Neural cell (in vitro differentiated cells): ENCODE measurements at regions not wholly inside any gene's neighbourhood (a gene's known extent, or its start where the extent isn't known, plus 50 kb on each side); places are given as distances from the start of the nearest gene placed in this dataset.

ENCODE experiments used
- H2AFZ ChIP-seq: fragments of 200-600, 300-800 bp; sonication (generic), shearing (Covaris generic); 2 replicates; pipeline ENCODE4 v1.6.0; 2014; ENCODE audit warnings: low read depth, mild to moderate bottlenecking, antibody characterized with exemption, low read length, moderate library complexity
- H3F3A ChIP-seq: fragments of 200-600 bp; shearing (Covaris generic); 2 replicates; pipeline ENCODE4 v1.6.1; 2016; ENCODE audit warnings: mild to moderate bottlenecking, moderate library complexity, mixed read lengths, antibody characterized with exemption, low read length; ENCODE audit not compliant: insufficient read depth, poor library complexity, severe bottlenecking
- H3K27ac ChIP-seq: fragments of 200-600, 300-800 bp; sonication (generic), shearing (Covaris generic); 2 replicates; pipeline ENCODE4 v1.5.1; 2014; ENCODE audit warnings: mild to moderate bottlenecking, low read length, moderate library complexity
- H3K27me3 ChIP-seq: fragments of 300-800, 200-600 bp; sonication (generic), shearing (Covaris generic); 2 replicates; pipeline ENCODE4 v1.6.0; 2014; ENCODE audit warnings: mild to moderate bottlenecking, low read depth, low read length, moderate library complexity; ENCODE audit not compliant: insufficient read depth
- H3K36me3 ChIP-seq: fragments of 300-800, 200-600 bp; sonication (generic), shearing (Covaris generic); 2 replicates; pipeline ENCODE4 v1.5.1; 2014; ENCODE audit warnings: mild to moderate bottlenecking, antibody characterized with exemption, low read length, moderate library complexity; ENCODE audit not compliant: insufficient read depth
- H3K4me2 ChIP-seq: fragments of 300-800, 200-600 bp; sonication (generic), shearing (Covaris generic); 2 replicates; pipeline ENCODE4 v1.6.0; 2014; ENCODE audit warnings: mild to moderate bottlenecking, low read length
- H3K4me3 ChIP-seq: fragments of 300-800, 200-600 bp; sonication (generic), shearing (Covaris generic); 2 replicates; pipeline ENCODE4 v1.5.1; 2014; ENCODE audit warnings: mild to moderate bottlenecking, low read length, moderate library complexity
- H3K79me2 ChIP-seq: fragments of 200-600 bp; shearing (Covaris generic); replicated peaks from 2 replicates; pipeline ENCODE4 v1.6.0; 2014; ENCODE audit warnings: mild to moderate bottlenecking, low read length, moderate library complexity; ENCODE audit not compliant: insufficient read depth
- H3K9ac ChIP-seq: fragments of 300-800, 200-600 bp; sonication (generic), shearing (Covaris generic); 2 replicates; pipeline ENCODE4 v1.6.1; 2016; ENCODE audit warnings: mild to moderate bottlenecking, low read length, mixed read lengths
- H3K9me2 ChIP-seq: fragments of 200-600 bp; shearing (Covaris generic); 2 replicates; pipeline ENCODE4 v1.6.1; 2016; ENCODE audit warnings: mild to moderate bottlenecking, low read length, mixed read lengths; ENCODE audit not compliant: insufficient read depth
- H3K9me3 ChIP-seq: fragments of 200-600, 300-800 bp; sonication (generic), shearing (Covaris generic); 2 replicates; pipeline ENCODE4 v1.6.1; 2016; ENCODE audit warnings: mild to moderate bottlenecking, mixed run types, low read length, moderate library complexity, mixed read lengths
- H4K20me1 ChIP-seq: fragments of 200-600 bp; shearing (Covaris generic); 2 replicates; pipeline ENCODE4 v1.6.1; 2016; ENCODE audit warnings: mild to moderate bottlenecking, mixed run types; ENCODE audit not compliant: insufficient read depth
- CTCF ChIP-seq: fragments of 450-650 bp; IDR thresholded peaks from 2 replicates; pipeline ENCODE4 v1.5.1; 2014; ENCODE audit warnings: antibody characterized with exemption, mild to moderate bottlenecking, moderate library complexity; ENCODE audit not compliant: poor library complexity, severe bottlenecking
- EP300 ChIP-seq: fragments of 450-650 bp; conservative IDR thresholded peaks from 2 replicates; pipeline ENCODE4 v1.6.1; 2014; ENCODE audit warnings: antibody characterized with exemption, mild to moderate bottlenecking, moderate library complexity; ENCODE audit not compliant: poor library complexity, severe bottlenecking
- EZH2 ChIP-seq: fragments of 200-600, 300-800 bp; shearing (Covaris generic), sonication (generic); IDR thresholded peaks from 2 replicates; pipeline ENCODE4 v1.6.1; 2014; ENCODE audit warnings: antibody characterized with exemption, low read length, borderline replicate concordance, mild to moderate bottlenecking; ENCODE audit not compliant: insufficient read depth, poor library complexity, severe bottlenecking
- MXI1 ChIP-seq: fragments of 450-650 bp; conservative IDR thresholded peaks from 2 replicates; pipeline ENCODE4 v1.6.1; 2014; ENCODE audit warnings: antibody characterized with exemption, mild to moderate bottlenecking; ENCODE audit not compliant: poor library complexity, severe bottlenecking
- POLR2AphosphoS5 ChIP-seq: IDR thresholded peaks from 2 replicates; pipeline ENCODE4 v1.6.1; 2012
- RAD21 ChIP-seq: fragments of 450-650 bp; conservative IDR thresholded peaks from 2 replicates; pipeline ENCODE4 v1.6.1; 2014; ENCODE audit warnings: antibody characterized with exemption, mild to moderate bottlenecking, moderate library complexity
- SMC3 ChIP-seq: fragments of 450-650 bp; conservative IDR thresholded peaks from 2 replicates; pipeline ENCODE4 v1.6.1; 2014; ENCODE audit warnings: antibody characterized with exemption, mild to moderate bottlenecking, moderate library complexity; ENCODE audit not compliant: poor library complexity
- TAF1 ChIP-seq: IDR thresholded peaks from 2 replicates; pipeline ENCODE4 v1.6.1; 2012; ENCODE audit warnings: low read depth
- TF ChIP-seq, protein P1 (sequence below): IDR thresholded peaks from 2 replicates; pipeline ENCODE4 v1.6.1; 2012; ENCODE audit warnings: borderline replicate concordance

GRCh38 chr1:217953330-217953729 is 322.2 kb downstream of the SPATA17 start:
- Histone ChIP-seq H3K27ac (no peak overlapping the region), H4K20me1 (no peaks in the 10 kb centered on the region), H3K36me3 (no peaks in the 10 kb centered on the region), H3K9ac (no peak overlapping the region), H3K4me3 (no peak overlapping the region), H3F3A (no peaks in the 10 kb centered on the region), H3K9me3 (no peaks in the 10 kb centered on the region), H2AFZ (no peak overlapping the region), H3K27me3 (no peaks in the 10 kb centered on the region), H3K79me2 (no peaks in the 10 kb centered on the region), H3K9me2 (no peaks in the 10 kb centered on the region), H3K4me2 (no peak overlapping the region)
- no peak for TF ChIP-seq EP300
- no peak for TF ChIP-seq MXI1
- no peak for TF ChIP-seq SMC3
- TF ChIP-seq RAD21, result no peak

DNA sequence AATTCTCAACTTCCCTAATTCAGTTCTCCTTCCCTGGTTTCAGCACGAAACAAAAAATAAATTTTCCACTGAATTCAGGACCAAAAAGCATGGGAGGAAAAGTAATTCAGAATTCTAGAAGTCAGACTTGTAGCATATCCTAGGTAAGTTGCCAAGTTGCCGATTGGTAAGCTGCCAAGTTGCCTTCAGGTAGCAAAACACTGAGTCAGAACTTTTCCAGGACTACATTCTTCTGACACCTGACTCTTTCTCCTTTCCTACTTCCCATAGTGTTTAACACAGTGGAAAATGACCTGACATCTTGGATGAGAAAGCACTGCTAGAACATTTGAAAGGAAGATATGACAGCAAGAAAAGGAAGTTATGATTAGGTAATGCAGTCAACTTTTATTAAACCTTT is 322.8 kb downstream of the SPATA17 start:
- Histone ChIP-seq H3K4me2 (no peak overlapping the region), H3K36me3 (no peaks in the 10 kb centered on the region), H2AFZ (no peak overlapping the region), H3K27me3 (no peaks in the 10 kb centered on the region), H3F3A (no peaks in the 10 kb centered on the region), H3K27ac (no peak overlapping the region), H3K9me2 (no peaks in the 10 kb centered on the region), H3K9me3 (no peaks in the 10 kb centered on the region), H3K9ac (no peak overlapping the region), H3K79me2 (no peaks in the 10 kb centered on the region), H3K4me3 (no peak overlapping the region), H4K20me1 (no peaks in the 10 kb centered on the region)
- TF ChIP-seq MXI1 (no peak), POLR2AphosphoS5 (no peak), CTCF (no peak), SMC3 (no peak), TAF1 (no peak), EZH2 (no peak), RAD21 (no peak), EP300 (no peak)
- TF ChIP-seq, protein P1, sequence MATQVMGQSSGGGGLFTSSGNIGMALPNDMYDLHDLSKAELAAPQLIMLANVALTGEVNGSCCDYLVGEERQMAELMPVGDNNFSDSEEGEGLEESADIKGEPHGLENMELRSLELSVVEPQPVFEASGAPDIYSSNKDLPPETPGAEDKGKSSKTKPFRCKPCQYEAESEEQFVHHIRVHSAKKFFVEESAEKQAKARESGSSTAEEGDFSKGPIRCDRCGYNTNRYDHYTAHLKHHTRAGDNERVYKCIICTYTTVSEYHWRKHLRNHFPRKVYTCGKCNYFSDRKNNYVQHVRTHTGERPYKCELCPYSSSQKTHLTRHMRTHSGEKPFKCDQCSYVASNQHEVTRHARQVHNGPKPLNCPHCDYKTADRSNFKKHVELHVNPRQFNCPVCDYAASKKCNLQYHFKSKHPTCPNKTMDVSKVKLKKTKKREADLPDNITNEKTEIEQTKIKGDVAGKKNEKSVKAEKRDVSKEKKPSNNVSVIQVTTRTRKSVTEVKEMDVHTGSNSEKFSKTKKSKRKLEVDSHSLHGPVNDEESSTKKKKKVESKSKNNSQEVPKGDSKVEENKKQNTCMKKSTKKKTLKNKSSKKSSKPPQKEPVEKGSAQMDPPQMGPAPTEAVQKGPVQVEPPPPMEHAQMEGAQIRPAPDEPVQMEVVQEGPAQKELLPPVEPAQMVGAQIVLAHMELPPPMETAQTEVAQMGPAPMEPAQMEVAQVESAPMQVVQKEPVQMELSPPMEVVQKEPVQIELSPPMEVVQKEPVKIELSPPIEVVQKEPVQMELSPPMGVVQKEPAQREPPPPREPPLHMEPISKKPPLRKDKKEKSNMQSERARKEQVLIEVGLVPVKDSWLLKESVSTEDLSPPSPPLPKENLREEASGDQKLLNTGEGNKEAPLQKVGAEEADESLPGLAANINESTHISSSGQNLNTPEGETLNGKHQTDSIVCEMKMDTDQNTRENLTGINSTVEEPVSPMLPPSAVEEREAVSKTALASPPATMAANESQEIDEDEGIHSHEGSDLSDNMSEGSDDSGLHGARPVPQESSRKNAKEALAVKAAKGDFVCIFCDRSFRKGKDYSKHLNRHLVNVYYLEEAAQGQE, result no peak

GRCh38 chr1:217955723-217956122 is 324.6 kb downstream of the SPATA17 start:
- no peak for TF ChIP-seq MXI1
- TF ChIP-seq, protein P1, result no peak
- no peak for TF ChIP-seq SMC3
- TF ChIP-seq EZH2, result no peak
- TF ChIP-seq EP300, result no peak
- TF ChIP-seq CTCF, result no peak
- TF ChIP-seq POLR2AphosphoS5, result no peak
- TF ChIP-seq RAD21, result no peak
- no peak for TF ChIP-seq TAF1
- Histone ChIP-seq H4K20me1 (no peaks in the 10 kb centered on the region), H2AFZ (no peak overlapping the region), H3K27ac (no peak overlapping the region), H3K9me3 (no peaks in the 10 kb centered on the region), H3K36me3 (no peaks in the 10 kb centered on the region), H3K79me2 (no peaks in the 10 kb centered on the region), H3K4me2 (no peak overlapping the region), H3K27me3 (no peaks in the 10 kb centered on the region), H3K4me3 (no peak overlapping the region), H3K9me2 (no peaks in the 10 kb centered on the region), H3K9ac (no peak overlapping the region), H3F3A (no peaks in the 10 kb centered on the region)
